HCT116 (cell line): ENCODE measurements at regions not wholly inside any gene's neighbourhood (a gene's known extent, or its start where the extent isn't known, plus 50 kb on each side); places are given as distances from the start of the nearest gene placed in this dataset.

ENCODE experiments used
- ATAC-seq: fragments of 200-7000 bp; cut with Tn5 transposase; 2 replicates; pipeline ENCODE4 v1.9.1; 2020; ENCODE audit warnings: mild to moderate bottlenecking, moderate library complexity
- BruUV-seq: library from RNA; stranded (reverse); fragments of 400-500 nt; replicated peaks from 2 replicates; lab custom pipeline; 2021; lab: Mats Ljungman, UMichigan
- CTCF ChIA-PET: fragments of 300-600 bp; sonication (Branson Sonifier 250); formaldehyde crosslinking; loops from one replicate; lab custom pipeline; 2021; ENCODE audit warnings: antibody characterized with exemption; lab: Charles Lee
- POLR2A ChIA-PET: fragments of 300-600, 350-600 bp; sonication (Branson Sonifier 250); formaldehyde crosslinking; loops from one replicate; lab custom pipeline; 2021; ENCODE audit warnings: antibody characterized with exemption; lab: Charles Lee
- RAD21 ChIA-PET, 2 experiments: fragments of 300-600 bp; sonication (Branson Sonifier 250); formaldehyde crosslinking; loops; one replicate each; lab custom pipeline; 2023; ENCODE audit warnings: low total read pairs in 2 of 2; ENCODE audit not compliant: uncharacterized antibody in 2 of 2, unreplicated experiment in 2 of 2, low non-redundant PET in 1 of 2; lab: Charles Lee
- DNase-seq: peaks from one replicate; pipeline ENCODE4 v3.0.0-alpha.2; 2010; ENCODE audit warnings: low read depth, low spot score
- H2AFZ ChIP-seq: fragments of 200-600 bp; shearing (Covaris generic), sonication (generic); 2 replicates; pipeline ENCODE4 v1.6.1; 2017; ENCODE audit warnings: low read depth, mixed run types, mixed read lengths, antibody characterized with exemption, low read length; ENCODE audit not compliant: poor library complexity, severe bottlenecking
- H3K27ac ChIP-seq: 2 replicates; pipeline ENCODE4 v1.5.1; 2012; ENCODE audit warnings: low read depth, low read length
- H3K27me3 ChIP-seq: fragments of 200-600 bp; sonication (generic); 2 replicates; pipeline ENCODE4 v1.6.1; 2016; ENCODE audit warnings: mixed run types, low read length, mixed read lengths; ENCODE audit not compliant: insufficient read depth
- H3K36me3 ChIP-seq, 2 experiments: fragments of 200-500 bp in 1 of 2; fragments of 200-600 bp in 1 of 2; sonication (Bioruptor generic) in 1 of 2; sonication (generic) in 1 of 2; 2 replicates each; pipeline versions ENCODE4 v1.5.1 to v1.6.1; 2014 to 2016; ENCODE audit warnings: low read length in 2 of 2, inconsistent platforms in 1 of 2, mixed read lengths in 1 of 2, mixed run types in 1 of 2; ENCODE audit not compliant: insufficient read depth in 2 of 2, control insufficient read depth in 1 of 2
- H3K4me1 ChIP-seq, 2 experiments: fragments of 200-600 bp in 1 of 2; sonication (generic) in 1 of 2; 2 replicates each; pipeline versions ENCODE4 v1.5.1 to v1.6.1; 2012 to 2017; ENCODE audit warnings: low read length in 2 of 2, inconsistent platforms in 1 of 2, mild to moderate bottlenecking in 1 of 2, mixed read lengths in 1 of 2, mixed run types in 1 of 2, moderate library complexity in 1 of 2; ENCODE audit not compliant: insufficient read depth in 2 of 2, control insufficient read depth in 1 of 2
- H3K4me2 ChIP-seq: fragments of 200-600 bp; sonication (generic); 2 replicates; pipeline ENCODE4 v1.6.1; 2017; ENCODE audit warnings: mixed run types, low read length, mixed read lengths
- H3K4me3 ChIP-seq, 2 experiments: fragments of 200-600 bp in 1 of 2; sonication (generic) in 1 of 2; replicated peaks in 1 of 2; 2 replicates each; pipeline ENCODE4 v1.5.1; 2011 to 2016; ENCODE audit warnings: low read length in 2 of 2, control low read depth in 1 of 2, low read depth in 1 of 2, mild to moderate bottlenecking in 1 of 2, mixed read lengths in 1 of 2, mixed run types in 1 of 2
- H3K79me2 ChIP-seq: fragments of 200-600 bp; sonication (generic); 2 replicates; pipeline ENCODE4 v1.6.1; 2017; ENCODE audit warnings: mild to moderate bottlenecking, mixed run types, low read length, moderate library complexity, mixed read lengths; ENCODE audit not compliant: insufficient read depth
- H3K9ac ChIP-seq: fragments of 200-600 bp; sonication (generic); 2 replicates; pipeline ENCODE4 v1.6.1; 2016; ENCODE audit warnings: low read length, mixed read lengths
- H3K9me2 ChIP-seq: fragments of 200-600 bp; sonication (generic), shearing (Covaris generic); 2 replicates; pipeline ENCODE4 v1.6.1; 2017; ENCODE audit warnings: mixed run types, mild to moderate bottlenecking, moderate library complexity; ENCODE audit not compliant: insufficient read depth
- H3K9me3 ChIP-seq, 2 experiments: fragments of 200-500 bp in 1 of 2; fragments of 200-600 bp in 1 of 2; sonication (Bioruptor generic) in 1 of 2; sonication (generic) in 1 of 2; 2 replicates each; pipeline ENCODE4 v1.6.1; 2014 to 2017; ENCODE audit warnings: low read length in 2 of 2, mixed read lengths in 2 of 2, inconsistent platforms in 1 of 2, low read depth in 1 of 2, mild to moderate bottlenecking in 1 of 2, mixed run types in 1 of 2, moderate library complexity in 1 of 2; ENCODE audit not compliant: control insufficient read depth in 1 of 2, insufficient read depth in 1 of 2
- H4K20me1 ChIP-seq: fragments of 200-600 bp; sonication (generic), shearing (Covaris generic); 2 replicates; pipeline ENCODE4 v1.6.1; 2017; ENCODE audit warnings: mixed run types, mild to moderate bottlenecking, moderate library complexity; ENCODE audit not compliant: insufficient read depth
- CEBPB ChIP-seq: IDR thresholded peaks from 2 replicates; pipeline ENCODE4 v1.6.1; 2012; ENCODE audit warnings: low read depth
- EGR1 ChIP-seq: IDR thresholded peaks from 2 replicates; pipeline ENCODE4 v1.6.1; 2012; ENCODE audit warnings: low read depth
- ELF1 ChIP-seq: IDR thresholded peaks from 2 replicates; pipeline ENCODE4 v1.6.1; 2012; ENCODE audit warnings: low read depth, borderline replicate concordance
- EZH2 ChIP-seq: fragments of 200-600 bp; sonication (generic); IDR thresholded peaks from 2 replicates; pipeline ENCODE4 v1.6.1; 2017; ENCODE audit warnings: antibody characterized with exemption, mixed run types
- EZH2phosphoT487 ChIP-seq: fragments of 200-600 bp; IDR thresholded peaks from 2 replicates; pipeline ENCODE4 v1.6.1; 2018; ENCODE audit warnings: antibody characterized with exemption, borderline replicate concordance
- POLR2A ChIP-seq: IDR thresholded peaks from 2 replicates; pipeline ENCODE4 v1.7.0; 2011; ENCODE audit warnings: borderline replicate concordance; ENCODE audit not compliant: insufficient read depth, insufficient read length; ENCODE audit errors: extremely low read depth
- SP1 ChIP-seq: IDR thresholded peaks from 2 replicates; pipeline ENCODE4 v1.6.1; 2012; ENCODE audit warnings: low read depth
- SRF ChIP-seq: IDR thresholded peaks from 2 replicates; pipeline ENCODE4 v1.6.1; 2012; ENCODE audit warnings: low read depth
- YY1 ChIP-seq: IDR thresholded peaks from 2 replicates; pipeline ENCODE4 v1.6.1; 2011; ENCODE audit warnings: low read length, low read depth, moderate library complexity, mild to moderate bottlenecking; ENCODE audit not compliant: insufficient replicate concordance; ENCODE audit errors: extremely low read depth
- ZFX ChIP-seq: fragments of 450-650 bp; IDR thresholded peaks from 2 replicates; pipeline ENCODE4 v1.6.1; 2017
- ZNF274 ChIP-seq: fragments of 200-500 bp; sonication (Bioruptor generic); IDR thresholded peaks from 2 replicates; pipeline ENCODE4 v1.6.1; 2014; ENCODE audit warnings: mild to moderate bottlenecking, low read depth, low read length, inconsistent platforms
- intact Hi-C: fragments of 100-400 bp; cut with micrococcal nuclease; formaldehyde crosslinking; loops from 2 replicates; pipeline ENCODE4 v1.10.0; 2022
- TF ChIP-seq, protein P1 (sequence below): IDR thresholded peaks from 2 replicates; pipeline ENCODE4 v1.6.1; 2012
- TF ChIP-seq, protein P2 (sequence below): IDR thresholded peaks from 2 replicates; pipeline ENCODE4 v1.6.1; 2011; ENCODE audit warnings: mild to moderate bottlenecking, low read length, moderate library complexity; ENCODE audit not compliant: insufficient replicate concordance; ENCODE audit errors: extremely low read depth

DNA sequence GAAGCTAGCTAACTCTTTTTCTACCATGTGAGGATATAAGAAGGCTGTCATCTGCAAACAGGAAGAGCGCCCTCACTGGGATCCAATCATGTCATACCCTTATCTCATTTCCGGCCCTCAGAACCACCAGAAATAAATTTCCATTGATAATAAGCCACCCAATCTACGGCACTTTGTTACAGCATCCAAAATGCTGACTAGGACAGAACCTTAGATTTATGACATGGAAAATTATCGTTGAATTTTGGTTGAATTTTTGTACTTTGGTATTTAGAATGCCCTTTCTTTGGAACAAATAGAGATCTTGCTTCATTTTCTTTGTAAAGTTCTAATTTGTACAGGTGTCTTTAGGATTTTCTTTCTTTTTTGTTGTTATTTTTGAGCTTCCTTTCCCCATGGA, 53.3 kb upstream of the CYLC2 start:
- no TSS peak for BruUV-seq
- no peaks in the 10 kb centered on the region for H3K9me2 ChIP-seq
- CTCF ChIA-PET, result no interaction called here
- no peaks in the 10 kb centered on the region for H3K36me3 ChIP-seq
- no peak overlapping the region for H3K4me2 ChIP-seq
- DNase-seq (no peak), ATAC-seq (no peak)
- POLR2A ChIA-PET, result no interaction called here
- no peaks in the 10 kb centered on the region for H3K79me2 ChIP-seq
- TF ChIP-seq ZFX (no peak), EGR1 (no peak), SRF (no peak), ELF1 (no peak), CEBPB (no peak), POLR2A (no peak), YY1 (no peak), SP1 (no peak), EZH2phosphoT487 (no peak), ZNF274 (no peak), EZH2 (no peak)
- TF ChIP-seq, protein P1, sequence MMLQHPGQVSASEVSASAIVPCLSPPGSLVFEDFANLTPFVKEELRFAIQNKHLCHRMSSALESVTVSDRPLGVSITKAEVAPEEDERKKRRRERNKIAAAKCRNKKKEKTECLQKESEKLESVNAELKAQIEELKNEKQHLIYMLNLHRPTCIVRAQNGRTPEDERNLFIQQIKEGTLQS, result no peak
- TF ChIP-seq, protein P2, sequence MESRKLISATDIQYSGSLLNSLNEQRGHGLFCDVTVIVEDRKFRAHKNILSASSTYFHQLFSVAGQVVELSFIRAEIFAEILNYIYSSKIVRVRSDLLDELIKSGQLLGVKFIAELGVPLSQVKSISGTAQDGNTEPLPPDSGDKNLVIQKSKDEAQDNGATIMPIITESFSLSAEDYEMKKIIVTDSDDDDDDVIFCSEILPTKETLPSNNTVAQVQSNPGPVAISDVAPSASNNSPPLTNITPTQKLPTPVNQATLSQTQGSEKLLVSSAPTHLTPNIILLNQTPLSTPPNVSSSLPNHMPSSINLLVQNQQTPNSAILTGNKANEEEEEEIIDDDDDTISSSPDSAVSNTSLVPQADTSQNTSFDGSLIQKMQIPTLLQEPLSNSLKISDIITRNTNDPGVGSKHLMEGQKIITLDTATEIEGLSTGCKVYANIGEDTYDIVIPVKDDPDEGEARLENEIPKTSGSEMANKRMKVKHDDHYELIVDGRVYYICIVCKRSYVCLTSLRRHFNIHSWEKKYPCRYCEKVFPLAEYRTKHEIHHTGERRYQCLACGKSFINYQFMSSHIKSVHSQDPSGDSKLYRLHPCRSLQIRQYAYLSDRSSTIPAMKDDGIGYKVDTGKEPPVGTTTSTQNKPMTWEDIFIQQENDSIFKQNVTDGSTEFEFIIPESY, result no peak
- no peak overlapping the region for H3K9ac ChIP-seq
- no peaks in the 10 kb centered on the region for H4K20me1 ChIP-seq
- H3K4me1 ChIP-seq, result no peaks in the 10 kb centered on the region
- peaks cover 4 to 11% of the 10 kb centered on the region in 2 experiments; a peak in 2 of 4 replicates for H3K9me3 ChIP-seq
- H3K4me3 ChIP-seq, result no peak overlapping the region
- intact Hi-C loops, result no loop called here
- H3K27ac ChIP-seq, result no peak overlapping the region
- H2AFZ ChIP-seq, result no peak overlapping the region
- H3K27me3 ChIP-seq, result no peaks in the 10 kb centered on the region
- RAD21 ChIA-PET, result no interaction called here
